Activated CD4-positive, CD25-positive, alpha-beta regulatory T cell treated with anti-CD3 and anti-CD28 coated beads, Interleukin-2, amount 50 U/mL, for 24 hours (primary cell): ENCODE measurements at regions not wholly inside any gene's neighbourhood (a gene's known extent, or its start where the extent isn't known, plus 50 kb on each side); places are given as distances from the start of the nearest gene placed in this dataset.

Experiments
- ATAC-seq, 2 donors: fragments of 150-1000 bp; cut with Tn5 transposase; one replicate each; pipeline ENCODE4 v1.10.0; 2021; ENCODE audit warnings: mild to moderate bottlenecking in 1 of 2, moderate library complexity in 1 of 2

- no peak for ATAC-seq
Observed at GRCh38 chr20:11711214-11711613, 206.5 kb upstream of the BTBD3 start.

GRCh38 chr20:11712639-11713160 is 205.0 kb upstream of the BTBD3 start:
- ATAC-seq, result no peak

GRCh38 chr20:11714886-11715285 is 202.8 kb upstream of the BTBD3 start:
- no peak for ATAC-seq

GRCh38 chr20:11716239-11716944 is 201.3 kb upstream of the BTBD3 start:
- no peak for ATAC-seq

- no peak for ATAC-seq
Observed at GRCh38 chr20:11716945-11717248, 200.8 kb upstream of the BTBD3 start.

- no peak for ATAC-seq
Observed at GRCh38 chr20:11717562-11717961, 200.1 kb upstream of the BTBD3 start.

GRCh38 chr20:11718474-11719094 is 199.1 kb upstream of the BTBD3 start:
- ATAC-seq, result no peak

GRCh38 chr20:11719153-11719552 is 198.5 kb upstream of the BTBD3 start:
- no peak for ATAC-seq

- ATAC-seq, result no peak
Observed at GRCh38 chr20:11721411-11721810, 196.3 kb upstream of the BTBD3 start.

- ATAC-seq, result no peak
Observed at GRCh38 chr20:11724097-11724496, 193.6 kb upstream of the BTBD3 start.

- ATAC-seq, result no peak
Observed at GRCh38 chr20:11726026-11726425, 191.7 kb upstream of the BTBD3 start.

GRCh38 chr20:11727708-11728107 is 190.0 kb upstream of the BTBD3 start:
- no peak for ATAC-seq

- no peak for ATAC-seq
Observed at GRCh38 chr20:11728937-11729336, 188.8 kb upstream of the BTBD3 start.

GRCh38 chr20:11729806-11730205 is 187.9 kb upstream of the BTBD3 start:
- no peak for ATAC-seq

- no peak for ATAC-seq
Observed at GRCh38 chr20:11734431-11734830, 183.3 kb upstream of the BTBD3 start.

GRCh38 chr20:11738852-11739251 is 178.8 kb upstream of the BTBD3 start:
- no peak for ATAC-seq

- no peak for ATAC-seq
Observed at GRCh38 chr20:11740975-11741374, 176.7 kb upstream of the BTBD3 start.

- ATAC-seq, result no peak
Observed at GRCh38 chr20:11745145-11745544, 172.5 kb upstream of the BTBD3 start.

- no peak for ATAC-seq
Observed at GRCh38 chr20:11748436-11748835, 169.3 kb upstream of the BTBD3 start.

- no peak for ATAC-seq
Observed at GRCh38 chr20:11752336-11752735, 165.4 kb upstream of the BTBD3 start.

GRCh38 chr20:11753155-11753554 is 164.5 kb upstream of the BTBD3 start:
- no peak for ATAC-seq

GRCh38 chr20:11754451-11754850 is 163.2 kb upstream of the BTBD3 start:
- ATAC-seq, result no peak

- ATAC-seq, result no peak
Observed at GRCh38 chr20:11755071-11755841, 162.4 kb upstream of the BTBD3 start.

GRCh38 chr20:11761497-11761896 is 156.2 kb upstream of the BTBD3 start:
- ATAC-seq, result no peak
